Stimulated activated naive CD4-positive, alpha-beta T cell treated with Interleukin-2 at 50 U/mL for 16 hours (primary cell): ENCODE measurements at regions not wholly inside any gene's neighbourhood (a gene's known extent, or its start where the extent isn't known, plus 50 kb on each side); places are given as distances from the start of the nearest gene placed in this dataset.
"Not testable (repeated sequence)": the region's sequence is repeated elsewhere in the genome, so short reads cannot be mapped to it uniquely, and the experiment has no call there.

Source experiments
- DNase-seq: peaks from one replicate; lab custom pipeline; 2025; lab: John Stamatoyannopoulos, UW

DNA sequence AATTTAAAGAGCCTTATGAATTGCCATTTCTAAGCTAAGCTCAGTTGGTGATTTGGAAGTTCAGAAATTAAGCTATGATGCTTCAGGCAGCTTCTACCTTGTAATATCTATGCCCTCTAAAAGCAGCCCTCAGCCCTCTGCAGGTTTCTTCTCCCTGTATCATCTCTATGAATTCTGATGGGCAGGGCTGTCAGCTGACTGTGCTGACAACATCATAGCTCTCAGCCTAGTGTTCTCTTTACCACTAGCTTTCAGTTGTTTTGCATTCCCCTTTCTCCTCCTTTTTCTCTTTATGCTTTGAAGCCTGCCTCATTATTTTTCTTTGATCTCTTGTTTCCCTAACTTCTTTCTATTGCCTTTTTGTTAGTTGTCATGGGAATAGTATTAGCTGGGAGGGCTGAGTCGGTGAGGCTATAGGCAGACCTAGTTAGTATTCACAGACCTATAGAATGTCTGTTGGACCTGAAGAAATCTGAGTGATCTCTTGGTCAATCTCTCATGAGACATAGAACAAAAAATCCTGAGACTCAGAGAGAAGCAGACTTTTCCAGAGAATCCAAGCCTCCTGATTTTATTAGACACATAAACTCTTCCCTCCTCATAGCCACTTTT, 535.4 kb downstream of the RAB38 start:
- no peak for DNase-seq

DNA sequence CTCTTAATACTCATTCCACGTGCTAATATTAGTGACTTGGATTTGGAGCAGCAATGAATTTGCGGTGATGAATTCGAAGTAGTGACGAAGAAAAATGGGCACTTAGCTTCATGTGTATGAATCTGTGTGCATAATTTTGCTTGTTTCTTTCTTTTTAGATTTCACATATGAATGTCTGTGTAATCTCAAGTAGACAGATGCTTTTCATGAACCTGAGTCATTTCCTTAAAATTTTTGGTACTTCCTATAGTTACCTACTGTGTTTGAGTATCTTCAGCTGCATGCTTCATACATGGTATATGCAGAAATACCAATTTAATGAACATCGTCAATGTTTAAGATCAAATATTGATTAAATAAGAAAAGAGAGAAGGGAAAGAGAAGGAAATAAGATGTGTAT, 540.2 kb downstream of the RAB38 start:
- no peak for DNase-seq

DNA sequence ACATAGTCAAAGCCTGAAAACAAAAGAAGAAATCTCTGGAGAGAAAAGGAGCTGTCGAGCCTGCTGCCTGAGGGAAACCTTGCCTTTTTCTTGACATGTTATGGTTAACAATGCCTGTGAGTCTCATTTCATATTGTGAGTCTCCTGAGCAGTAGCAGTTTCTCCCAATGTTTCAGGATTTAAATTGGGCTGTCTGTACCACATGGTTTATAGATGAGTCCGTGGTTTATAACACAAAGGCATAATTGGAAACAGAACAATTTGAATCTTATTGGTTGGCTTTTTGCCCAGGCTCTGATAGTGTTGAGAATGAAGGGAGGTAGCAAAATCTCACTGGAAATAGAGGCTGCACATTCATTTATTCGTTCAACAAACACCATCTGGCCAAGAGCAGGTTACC, 540.9 kb downstream of the RAB38 start:
- DNase-seq = no peak

DNA sequence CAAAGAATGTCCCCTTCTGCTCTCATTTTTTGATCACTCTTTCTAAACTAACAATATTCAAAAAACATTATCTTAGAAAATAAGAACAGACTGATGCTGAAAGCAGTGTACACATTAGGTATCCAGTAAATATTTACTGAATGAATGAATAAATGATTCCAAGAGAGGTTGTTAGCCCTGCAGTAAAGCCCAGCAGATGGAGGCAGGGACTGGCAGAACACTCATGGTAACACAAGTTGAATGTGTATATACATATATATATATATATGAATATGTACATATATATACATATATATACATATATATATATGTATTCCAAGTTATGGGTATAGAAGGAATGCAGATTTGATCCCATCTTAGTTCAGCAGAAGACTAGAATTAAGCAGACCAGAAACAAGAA, 546.3 kb downstream of the RAB38 start:
- DNase-seq = no peak

DNA sequence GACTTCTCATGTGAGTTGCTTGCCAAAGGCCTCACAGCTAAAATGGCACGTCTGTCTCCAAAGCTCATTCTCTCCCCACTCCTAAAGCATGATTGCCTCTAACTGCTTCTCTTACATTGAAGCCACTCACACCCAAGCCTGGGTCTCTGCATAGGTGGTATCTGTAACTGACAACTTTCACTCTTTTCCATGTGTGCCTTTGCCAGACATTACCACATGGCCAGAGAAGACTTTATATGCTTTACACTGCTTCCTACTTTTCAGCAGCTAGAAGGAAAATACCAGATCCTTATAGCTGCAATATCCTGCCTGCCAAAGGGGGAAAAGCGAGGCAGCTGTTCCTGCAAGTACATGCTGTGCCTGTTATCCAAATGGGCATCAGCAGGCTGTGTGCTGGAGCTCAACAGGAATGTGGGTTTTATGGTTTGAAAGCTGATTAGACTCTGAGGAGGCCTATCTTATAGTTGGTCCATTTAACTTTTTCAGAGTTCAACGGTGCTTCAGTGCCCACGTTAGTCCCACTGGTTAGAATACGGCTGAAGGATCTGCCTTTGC, 547.1 kb downstream of the RAB38 start:
- no peak for DNase-seq

DNA sequence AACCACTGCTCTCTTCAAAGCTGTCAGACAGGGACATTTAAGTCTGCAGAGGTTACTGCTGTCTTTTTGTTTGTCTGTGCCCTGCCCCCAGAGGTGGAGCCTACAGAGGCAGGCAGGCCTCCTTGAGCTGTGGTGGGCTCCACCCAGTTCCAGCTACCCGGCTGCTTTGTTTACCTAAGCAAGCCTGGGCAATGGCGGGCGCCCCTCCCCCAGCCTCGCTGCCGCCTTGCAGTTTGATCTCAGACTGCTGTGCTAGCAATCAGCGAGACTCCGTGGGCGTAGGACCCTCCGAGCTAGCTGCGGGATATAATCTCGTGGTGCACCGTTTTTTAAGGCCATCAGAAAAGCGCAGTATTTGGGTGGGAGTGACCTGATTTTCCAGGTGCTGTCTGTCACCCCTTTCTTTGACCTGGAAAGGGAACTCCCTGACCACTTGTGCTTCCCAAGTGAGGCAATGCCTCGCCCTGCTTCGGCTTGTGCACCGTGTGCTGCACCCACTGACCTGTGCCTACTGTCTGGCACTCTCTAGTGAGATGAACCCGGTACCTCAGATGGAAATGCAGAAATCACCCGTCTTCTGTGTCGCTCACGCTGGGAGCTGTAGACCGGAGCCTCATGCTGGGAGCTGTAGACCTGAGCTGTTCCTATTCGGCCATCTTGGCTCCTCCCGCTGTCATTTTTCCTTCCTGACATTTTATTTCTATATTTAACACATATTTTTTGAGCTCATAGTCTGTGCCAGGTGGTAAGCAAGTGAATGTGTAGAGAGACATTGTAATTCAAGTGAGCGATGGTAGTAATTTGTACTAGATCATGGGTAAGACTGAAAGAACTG, 551.5 kb downstream of the RAB38 start:
- not testable (repeated sequence) for DNase-seq

- DNase-seq = no peak
Observed at GRCh38 chr11:87616511-87616910, 558.7 kb downstream of the RAB38 start.

DNA sequence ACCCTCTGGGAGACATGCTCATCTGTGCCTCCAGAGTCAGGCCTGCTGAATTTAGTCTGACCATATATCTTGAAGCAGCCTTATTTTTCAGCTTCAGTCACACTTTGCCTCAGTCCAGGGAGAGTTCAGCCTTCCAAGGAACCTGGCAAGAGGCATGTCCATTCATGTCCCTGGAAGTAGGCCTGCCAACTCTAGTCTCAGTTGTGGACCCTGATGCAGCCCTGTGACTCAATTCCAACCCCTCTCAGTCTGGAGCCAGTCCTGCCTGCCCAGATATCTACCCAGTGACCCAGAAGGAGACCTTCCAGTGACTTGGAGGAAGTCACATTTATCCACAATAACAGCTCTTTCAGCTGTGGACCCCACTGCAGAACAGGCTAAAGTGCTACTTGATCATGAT, 566.6 kb downstream of the TMEM135 start:
- DNase-seq = no peak

GRCh38 chr11:87603887-87604286, 566.2 kb downstream of the TMEM135 start:
- no peak for DNase-seq

DNA sequence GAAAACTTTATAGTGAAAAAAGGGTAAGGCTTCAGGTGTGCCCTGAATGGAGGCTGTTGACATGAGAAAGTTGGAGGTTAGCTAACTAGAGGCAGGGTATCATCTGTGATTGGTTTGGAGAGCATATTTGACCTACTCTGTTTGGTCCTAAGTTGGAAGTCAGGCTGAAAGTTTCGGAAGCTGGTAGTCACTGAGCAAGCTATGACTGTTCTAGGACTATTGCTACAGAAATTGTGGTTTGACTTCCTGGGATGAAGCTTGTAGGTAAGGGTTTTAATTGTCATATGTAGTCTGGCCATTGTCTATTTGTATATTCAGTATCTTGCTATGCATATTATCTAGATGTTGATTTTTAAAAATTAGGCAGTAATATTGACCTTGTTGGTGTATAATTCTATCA, 565.0 kb downstream of the TMEM135 start:
- no peak for DNase-seq

GRCh38 chr11:87600938-87601337, 563.2 kb downstream of the TMEM135 start:
- DNase-seq = no peak

DNA sequence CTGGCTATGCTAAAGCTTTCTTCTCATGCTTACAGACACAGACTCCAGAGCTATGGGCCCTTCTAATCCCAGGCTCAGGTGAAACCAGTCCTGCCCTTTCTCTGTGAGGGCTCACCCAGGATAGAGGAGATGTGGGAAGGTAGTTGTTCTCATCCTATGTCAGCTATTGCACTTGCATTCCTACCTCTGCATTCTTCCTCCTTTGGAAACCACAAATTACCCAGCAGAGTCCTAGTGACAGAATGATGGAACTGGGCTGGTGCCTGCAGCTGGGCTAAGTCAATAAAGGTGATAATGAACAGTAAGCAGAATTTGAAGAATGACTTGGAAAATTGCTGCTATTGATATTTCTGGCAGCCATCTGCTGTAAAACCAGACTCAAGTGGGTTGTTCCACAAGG, 560.0 kb downstream of the TMEM135 start:
- DNase-seq = no peak

GRCh38 chr11:87596176-87596575, 558.4 kb downstream of the TMEM135 start:
- no peak for DNase-seq

- no peak for DNase-seq
Observed at GRCh38 chr11:87589082-87589481, 551.3 kb downstream of the TMEM135 start.

- DNase-seq = not testable (repeated sequence)
Observed at GRCh38 chr11:87585613-87586012, 547.9 kb downstream of the TMEM135 start.

DNA sequence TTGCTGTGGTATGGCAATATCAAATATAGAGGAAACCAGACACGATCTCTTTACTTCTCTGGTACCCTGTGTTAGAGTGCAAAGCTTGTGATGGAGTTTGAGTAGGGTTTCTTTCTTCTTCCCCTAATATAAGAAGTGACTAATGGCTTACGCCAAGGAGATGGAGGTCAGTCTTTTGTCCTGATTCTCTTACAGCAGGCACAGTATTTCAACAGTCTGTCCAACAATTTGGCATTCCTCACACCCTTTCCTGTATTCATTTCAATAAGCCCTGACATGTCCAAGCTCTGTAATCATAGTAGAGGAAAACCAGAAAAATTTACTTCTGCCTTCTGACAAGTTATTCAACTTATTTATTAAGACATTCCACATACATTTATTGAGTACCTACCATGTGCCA, 546.2 kb downstream of the TMEM135 start:
- no peak for DNase-seq

DNA sequence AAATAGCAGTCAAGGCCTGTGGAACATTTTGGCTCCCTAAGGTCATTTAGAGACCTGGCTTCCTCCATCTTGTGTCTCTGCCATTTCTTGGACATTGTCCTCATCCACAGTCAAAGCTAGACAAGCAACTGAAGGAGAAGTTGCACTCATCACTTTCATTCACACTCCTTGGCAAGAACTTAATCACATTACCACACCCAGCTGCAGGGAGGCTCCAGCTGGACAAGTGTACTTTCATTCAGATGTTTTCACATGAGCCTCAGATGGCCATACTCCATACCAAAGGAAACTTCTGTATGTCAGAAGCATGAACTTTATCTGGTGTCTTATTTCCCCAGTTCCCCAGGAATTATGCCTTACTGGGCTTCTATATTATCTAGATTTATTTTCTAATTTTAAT, 537.4 kb downstream of the TMEM135 start:
- no peak for DNase-seq

DNA sequence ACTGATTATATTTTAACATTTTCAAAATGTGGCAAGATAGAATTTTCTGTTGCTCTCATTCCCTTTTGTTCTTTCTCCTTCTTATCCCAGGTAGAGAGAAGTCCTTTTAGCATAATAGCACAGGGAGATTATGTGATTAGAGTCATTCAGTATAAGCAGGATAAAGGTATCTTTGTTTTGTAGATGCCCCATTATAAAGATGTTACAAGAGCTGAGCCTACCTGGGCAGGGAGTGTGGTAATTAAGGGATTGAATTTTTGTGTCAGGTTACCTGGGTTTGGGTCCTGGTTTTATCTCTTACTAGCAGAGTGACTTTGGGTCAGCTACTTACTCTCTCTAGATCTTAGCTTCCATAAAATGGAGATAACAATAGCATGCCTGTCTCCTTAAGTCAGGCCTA, 536.5 kb downstream of the TMEM135 start:
- no peak for DNase-seq

GRCh38 chr11:87573708-87574107, 536.0 kb downstream of the TMEM135 start:
- no peak for DNase-seq

DNA sequence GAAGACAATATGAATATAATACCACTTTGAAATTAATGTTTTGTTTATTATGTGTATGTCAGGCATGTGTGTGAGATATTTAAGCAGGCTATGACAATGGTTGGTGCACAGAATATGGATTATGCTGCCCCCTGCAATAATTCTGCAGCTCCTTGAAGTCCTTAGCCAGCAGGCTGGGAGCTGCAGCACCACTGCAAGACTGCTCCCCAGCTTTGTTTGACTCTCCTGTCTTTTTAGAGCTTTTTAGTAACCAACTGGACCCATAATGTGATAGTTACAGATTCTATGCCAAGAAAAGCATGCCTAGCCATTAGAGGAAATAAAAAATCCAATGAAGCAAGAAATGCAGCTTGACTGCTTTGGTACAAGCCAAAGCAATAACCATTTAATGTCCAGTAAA, 535.1 kb downstream of the TMEM135 start:
- DNase-seq = no peak

GRCh38 chr11:87560352-87560751, 522.6 kb downstream of the TMEM135 start:
- DNase-seq = no peak

DNA sequence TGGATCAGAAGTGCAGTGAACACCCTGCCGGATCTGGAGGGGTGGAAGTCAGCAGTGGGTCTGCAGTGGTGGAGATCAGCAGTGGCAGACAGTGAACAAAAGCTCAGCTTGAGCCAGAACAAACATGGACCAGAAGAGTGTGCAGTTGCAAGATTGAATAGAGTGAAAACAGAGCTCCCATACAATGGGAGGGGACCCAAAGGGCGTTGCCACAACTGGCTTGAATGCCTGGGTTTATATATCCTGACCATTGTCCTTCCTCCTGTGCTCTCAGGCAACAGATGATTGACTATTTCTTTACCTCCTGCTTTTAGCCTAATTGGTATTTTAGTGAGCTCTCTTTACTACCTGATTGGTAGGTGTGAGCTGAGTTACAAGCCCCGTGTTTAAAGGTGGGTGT, 522.1 kb downstream of the TMEM135 start:
- not testable (repeated sequence) for DNase-seq

GRCh38 chr11:87555101-87555500, 517.4 kb downstream of the TMEM135 start:
- DNase-seq = no peak
